NCI-H748 treated with DMSO at 0.1 percent for 48 hours (cell line): ENCODE measurements at regions not wholly inside any gene's neighbourhood (a gene's known extent, or its start where the extent isn't known, plus 50 kb on each side); places are given as distances from the start of the nearest gene placed in this dataset.
"Not testable (repeated sequence)": the region's sequence is repeated elsewhere in the genome, so short reads cannot be mapped to it uniquely, and the experiment has no call there.

ENCODE experiments used
- DNase-seq: peaks from one replicate; lab custom pipeline; 2025; lab: John Stamatoyannopoulos, UW

- DNase-seq = no peak
Measured at GRCh38 chr18:64852281-64852680, 703.4 kb upstream of the LINC00305 start.

- DNase-seq = no peak
Measured at GRCh38 chr18:64851726-64852125, 702.8 kb upstream of the LINC00305 start.

- DNase-seq = no peak
Measured at GRCh38 chr18:64850791-64851190, 701.9 kb upstream of the LINC00305 start.

- DNase-seq = no peak
Measured at GRCh38 chr18:64840911-64841701, 692.2 kb upstream of the LINC00305 start.

GRCh38 chr18:64810354-64810753, 661.5 kb upstream of the LINC00305 start:
- DNase-seq = no peak

GRCh38 chr18:64809801-64810200, 660.9 kb upstream of the LINC00305 start:
- no peak for DNase-seq

- DNase-seq = peak; percentile 69
Measured at GRCh38 chr18:64807560-64807959, 658.7 kb upstream of the LINC00305 start.

- peak; percentile 91 for DNase-seq
Measured at GRCh38 chr18:64806691-64807090, 657.8 kb upstream of the LINC00305 start.

- DNase-seq = no peak
Measured at GRCh38 chr18:64806232-64806631, 657.3 kb upstream of the LINC00305 start.

- DNase-seq = peak; percentile 56
Measured at GRCh38 chr18:64803471-64803870, 654.6 kb upstream of the LINC00305 start.

GRCh38 chr18:64800151-64800550, 651.3 kb upstream of the LINC00305 start:
- DNase-seq = no peak

- no peak for DNase-seq
Measured at GRCh38 chr18:64799376-64799775, 650.5 kb upstream of the LINC00305 start.

GRCh38 chr18:64791236-64791635, 642.3 kb upstream of the LINC00305 start:
- DNase-seq = no peak

- no peak for DNase-seq
Measured at GRCh38 chr18:64785686-64786085, 636.8 kb upstream of the LINC00305 start.

- no peak for DNase-seq
Measured at GRCh38 chr18:64777556-64777955, 628.7 kb upstream of the LINC00305 start.

GRCh38 chr18:64765908-64766307, 617.0 kb upstream of the LINC00305 start:
- DNase-seq = no peak

GRCh38 chr18:64752707-64753106, 603.8 kb upstream of the LINC00305 start:
- no peak for DNase-seq

- no peak for DNase-seq
Measured at GRCh38 chr18:64749884-64750283, 601.0 kb upstream of the LINC00305 start.

GRCh38 chr18:64747803-64748202, 598.9 kb upstream of the LINC00305 start:
- DNase-seq = no peak

GRCh38 chr18:64742898-64743297, 594.0 kb upstream of the LINC00305 start:
- no peak for DNase-seq

GRCh38 chr18:64734063-64734462, 585.2 kb upstream of the LINC00305 start:
- DNase-seq = no peak

- not testable (repeated sequence) for DNase-seq
Measured at GRCh38 chr18:64725657-64726056, 576.8 kb upstream of the LINC00305 start.

GRCh38 chr18:64720781-64721464, 572.0 kb upstream of the LINC00305 start:
- DNase-seq = no peak
